Astrocyte (in vitro differentiated cells and primary cell): ENCODE measurements at regions not wholly inside any gene's neighbourhood (a gene's known extent, or its start where the extent isn't known, plus 50 kb on each side); places are given as distances from the start of the nearest gene placed in this dataset.

Experiments
- DNase-seq: peaks from one replicate; pipeline ENCODE4 v3.0.0-alpha.2; 2010; ENCODE audit warnings: low read depth
- FAIRE-seq: peaks from 2 replicates; lab custom pipeline; 2011; peaks lifted over from hg19 to GRCh38; lab: Jason Lieb, UNC
- H2AFZ ChIP-seq: 2 replicates; pipeline ENCODE4 v1.6.0; 2012; ENCODE audit warnings: low read depth, low read length, inconsistent platforms
- H3K27ac ChIP-seq: 2 replicates; pipeline ENCODE4 v1.5.1; 2011; ENCODE audit warnings: low read depth, low read length, inconsistent platforms
- H3K27me3 ChIP-seq: 2 replicates; pipeline ENCODE4 v1.6.0; 2011; ENCODE audit warnings: low read length, inconsistent platforms; ENCODE audit not compliant: insufficient read depth
- H3K36me3 ChIP-seq: 2 replicates; pipeline ENCODE4 v1.5.1; 2011; ENCODE audit warnings: low read length, inconsistent platforms; ENCODE audit not compliant: insufficient read depth
- H3K4me1 ChIP-seq: 2 replicates; pipeline ENCODE4 v1.5.1; 2011; ENCODE audit warnings: low read length, inconsistent platforms; ENCODE audit not compliant: insufficient read depth
- H3K4me2 ChIP-seq: 2 replicates; pipeline ENCODE4 v1.6.0; 2012; ENCODE audit warnings: low read length, inconsistent platforms
- H3K4me3 ChIP-seq: 2 replicates; pipeline ENCODE4 v1.5.1; 2011; ENCODE audit warnings: low read depth, mild to moderate bottlenecking, low read length, inconsistent platforms; ENCODE audit not compliant: insufficient read depth
- H3K79me2 ChIP-seq: 2 replicates; pipeline ENCODE4 v1.6.0; 2012; ENCODE audit warnings: mild to moderate bottlenecking, low read length, inconsistent platforms; ENCODE audit not compliant: insufficient read depth
- H3K9ac ChIP-seq: 2 replicates; pipeline ENCODE4 v1.6.0; 2012; ENCODE audit warnings: mild to moderate bottlenecking, low read length, inconsistent platforms
- H3K9me3 ChIP-seq: 2 replicates; pipeline ENCODE4 v1.5.1; 2012; ENCODE audit warnings: low read depth, mild to moderate bottlenecking, low read length, inconsistent platforms; ENCODE audit not compliant: insufficient read depth
- H4K20me1 ChIP-seq: 2 replicates; pipeline ENCODE4 v1.6.0; 2012; ENCODE audit warnings: low read length, inconsistent platforms; ENCODE audit not compliant: insufficient read depth
- H3K27ac Mint-ChIP-seq: one replicate; pipeline ENCODE4 v1.8.0; 2021; ENCODE audit warnings: mild to moderate bottlenecking, mixed read lengths; ENCODE audit not compliant: unreplicated experiment
- H3K27me3 Mint-ChIP-seq: one replicate; pipeline ENCODE4 v1.8.0; 2021; ENCODE audit warnings: low read depth, mixed read lengths; ENCODE audit not compliant: unreplicated experiment
- H3K36me3 Mint-ChIP-seq: one replicate; pipeline ENCODE4 v1.8.0; 2021; ENCODE audit warnings: low read depth, mixed read lengths; ENCODE audit not compliant: unreplicated experiment
- H3K4me1 Mint-ChIP-seq: one replicate; pipeline ENCODE4 v1.8.0; 2021; ENCODE audit warnings: low read depth, mixed read lengths; ENCODE audit not compliant: unreplicated experiment
- H3K4me3 Mint-ChIP-seq: one replicate; pipeline ENCODE4 v1.8.0; 2021; ENCODE audit warnings: mild to moderate bottlenecking, moderate library complexity, mixed read lengths; ENCODE audit not compliant: unreplicated experiment
- H3K9me3 Mint-ChIP-seq: one replicate; pipeline ENCODE4 v1.8.0; 2021; ENCODE audit warnings: mild to moderate bottlenecking, mixed read lengths; ENCODE audit not compliant: unreplicated experiment
- EZH2 ChIP-seq: IDR thresholded peaks from 2 replicates; pipeline ENCODE4 v1.6.1; 2012; ENCODE audit warnings: mild to moderate bottlenecking, low read length, inconsistent platforms; ENCODE audit not compliant: insufficient read depth
- TF ChIP-seq, protein P1 (sequence below): IDR thresholded peaks from 2 replicates; pipeline ENCODE4 v1.5.1; 2011; ENCODE audit warnings: low read depth, mild to moderate bottlenecking, inconsistent platforms, low read length, moderate library complexity; ENCODE audit not compliant: insufficient read depth

DNA sequence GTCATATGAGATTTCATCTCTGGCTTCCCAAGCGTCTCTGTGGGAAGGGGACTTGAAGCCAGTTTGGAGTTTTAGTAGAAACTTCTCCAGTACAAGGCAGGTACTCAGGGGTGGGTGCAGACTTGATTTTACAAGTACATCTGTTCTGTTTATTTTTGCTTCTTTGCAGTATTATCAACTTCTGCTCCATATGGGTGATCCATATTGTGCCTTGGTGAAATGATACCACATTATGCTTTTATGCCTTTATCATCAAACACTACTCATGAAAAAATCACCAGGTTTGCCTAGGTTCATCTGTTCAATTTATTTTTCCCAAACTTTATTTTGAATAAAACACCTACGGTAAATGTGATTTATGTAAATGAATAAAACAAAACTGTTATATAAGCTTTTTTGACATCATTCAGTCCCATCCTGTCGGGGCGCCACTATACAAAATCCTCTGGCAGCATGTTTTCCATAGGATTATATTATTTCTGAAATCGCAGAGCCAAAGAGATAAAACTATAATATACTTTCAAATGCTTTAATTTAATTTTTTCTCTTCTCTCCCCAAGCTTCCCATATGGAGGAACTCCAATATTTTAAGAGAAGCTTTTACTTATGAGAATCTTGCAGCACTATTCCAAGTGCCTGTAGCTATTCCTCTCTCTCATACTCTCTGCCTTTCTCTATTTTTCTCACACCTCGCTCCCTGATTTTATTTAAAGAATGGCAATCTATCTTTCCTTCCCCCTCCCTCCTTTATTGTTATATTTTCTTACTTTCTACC lies 490.9 kb downstream of the RNF144A start:
- peaks cover 9% of the 10 kb centered on the region for H3K4me1 Mint-ChIP-seq
- Histone ChIP-seq H3K27ac (no peak overlapping the region), H3K27me3 (no peaks in the 10 kb centered on the region), H3K36me3 (no peaks in the 10 kb centered on the region), H3K79me2 (no peaks in the 10 kb centered on the region), H3K4me1 (no peaks in the 10 kb centered on the region), H3K4me2 (no peak overlapping the region), H3K4me3 (no peak overlapping the region), H4K20me1 (no peaks in the 10 kb centered on the region), H3K9me3 (no peaks in the 10 kb centered on the region), H3K9ac (no peak overlapping the region), H2AFZ (no peak overlapping the region)
- no peaks in the 10 kb centered on the region for H3K36me3 Mint-ChIP-seq
- no peak for FAIRE-seq
- TF ChIP-seq, protein P1, sequence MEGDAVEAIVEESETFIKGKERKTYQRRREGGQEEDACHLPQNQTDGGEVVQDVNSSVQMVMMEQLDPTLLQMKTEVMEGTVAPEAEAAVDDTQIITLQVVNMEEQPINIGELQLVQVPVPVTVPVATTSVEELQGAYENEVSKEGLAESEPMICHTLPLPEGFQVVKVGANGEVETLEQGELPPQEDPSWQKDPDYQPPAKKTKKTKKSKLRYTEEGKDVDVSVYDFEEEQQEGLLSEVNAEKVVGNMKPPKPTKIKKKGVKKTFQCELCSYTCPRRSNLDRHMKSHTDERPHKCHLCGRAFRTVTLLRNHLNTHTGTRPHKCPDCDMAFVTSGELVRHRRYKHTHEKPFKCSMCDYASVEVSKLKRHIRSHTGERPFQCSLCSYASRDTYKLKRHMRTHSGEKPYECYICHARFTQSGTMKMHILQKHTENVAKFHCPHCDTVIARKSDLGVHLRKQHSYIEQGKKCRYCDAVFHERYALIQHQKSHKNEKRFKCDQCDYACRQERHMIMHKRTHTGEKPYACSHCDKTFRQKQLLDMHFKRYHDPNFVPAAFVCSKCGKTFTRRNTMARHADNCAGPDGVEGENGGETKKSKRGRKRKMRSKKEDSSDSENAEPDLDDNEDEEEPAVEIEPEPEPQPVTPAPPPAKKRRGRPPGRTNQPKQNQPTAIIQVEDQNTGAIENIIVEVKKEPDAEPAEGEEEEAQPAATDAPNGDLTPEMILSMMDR = no peak
- no peak for TF ChIP-seq EZH2
- DNase-seq = no peak
- H3K27ac Mint-ChIP-seq = no peak overlapping the region
- H3K27me3 Mint-ChIP-seq = peaks cover 7% of the 10 kb centered on the region
- no peak overlapping the region for H3K4me3 Mint-ChIP-seq
- H3K9me3 Mint-ChIP-seq = no peaks in the 10 kb centered on the region

DNA sequence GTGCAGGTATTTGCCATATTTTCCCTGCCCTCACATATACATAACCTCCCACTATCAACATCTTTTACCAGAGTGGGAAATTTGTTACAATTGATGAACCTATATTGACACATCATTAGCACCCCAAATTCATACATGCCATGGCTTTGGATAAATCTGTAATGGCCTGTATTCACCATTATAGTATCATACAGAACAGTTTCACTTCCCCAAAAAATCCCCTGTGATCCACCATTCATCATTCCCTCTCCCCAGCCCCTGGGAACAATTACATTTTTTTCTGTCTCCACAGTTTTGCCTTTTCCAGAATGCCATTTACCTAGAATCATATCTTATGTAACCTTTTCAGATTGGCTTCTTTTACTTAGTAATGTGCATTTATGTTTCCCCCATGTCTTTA lies 494.5 kb downstream of the RNF144A start:
- no peaks in the 10 kb centered on the region for H3K27me3 ChIP-seq
- H3K9me3 ChIP-seq = no peaks in the 10 kb centered on the region
- DNase-seq (no peak), FAIRE-seq (no peak)
- no peaks in the 10 kb centered on the region for H4K20me1 ChIP-seq
- no peaks in the 10 kb centered on the region for H3K4me1 ChIP-seq
- peaks cover 7% of the 10 kb centered on the region for H3K27me3 Mint-ChIP-seq
- no peak overlapping the region for H3K9ac ChIP-seq
- peaks cover 5% of the 10 kb centered on the region for H3K4me1 Mint-ChIP-seq
- TF ChIP-seq, protein P1 = no peak
- TF ChIP-seq EZH2 = no peak
- no peaks in the 10 kb centered on the region for H3K36me3 ChIP-seq
- H3K36me3 Mint-ChIP-seq = no peaks in the 10 kb centered on the region
- H3K27ac Mint-ChIP-seq = no peak overlapping the region
- no peak overlapping the region for H3K4me3 Mint-ChIP-seq
- H3K9me3 Mint-ChIP-seq = no peaks in the 10 kb centered on the region
- H3K79me2 ChIP-seq = no peaks in the 10 kb centered on the region
- no peak overlapping the region for H3K27ac ChIP-seq
- no peak overlapping the region for H3K4me3 ChIP-seq
- H3K4me2 ChIP-seq = no peak overlapping the region
- H2AFZ ChIP-seq = no peak overlapping the region
